Suprapubic skin (tissue), 4 donors: ENCODE measurements at regions not wholly inside any gene's neighbourhood (a gene's known extent, or its start where the extent isn't known, plus 50 kb on each side); places are given as distances from the start of the nearest gene placed in this dataset.

Source experiments
- DNase-seq, 2 donors: peaks; one replicate each; pipeline ENCODE4 v3.0.0-alpha.2; 2019; ENCODE audit warnings: low spot score in 2 of 2
- H3K27ac ChIP-seq: fragments of 200-600 bp; sonication (generic); one replicate; pipeline ENCODE4 v1.5.1; 2019
- H3K27me3 ChIP-seq: fragments of 200-600 bp; sonication (generic); one replicate; pipeline ENCODE4 v1.5.1; 2019
- H3K36me3 ChIP-seq: fragments of 200-600 bp; sonication (generic); one replicate; pipeline ENCODE4 v1.5.1; 2019
- H3K4me1 ChIP-seq: fragments of 200-600 bp; sonication (generic); one replicate; pipeline ENCODE4 v1.5.1; 2019
- H3K4me3 ChIP-seq: fragments of 200-600 bp; sonication (generic); one replicate; pipeline ENCODE4 v1.5.1; 2019; ENCODE audit warnings: mild to moderate bottlenecking
- H3K9me3 ChIP-seq: fragments of 200-600 bp; sonication (generic); one replicate; pipeline ENCODE4 v1.5.1; 2019
- EP300 ChIP-seq: sonication (generic); formaldehyde crosslinking; IDR thresholded peaks from one replicate; pipeline ENCODE4 v1.6.1; 2017; ENCODE audit warnings: antibody characterized with exemption
- POLR2A ChIP-seq, 2 donors: fragments of 450-650 bp; IDR thresholded peaks; one replicate each; pipeline ENCODE4 v1.6.1; 2017; ENCODE audit warnings: antibody characterized with exemption in 2 of 2, mild to moderate bottlenecking in 2 of 2, moderate library complexity in 2 of 2
- POLR2AphosphoS5 ChIP-seq, 3 donors: sonication (generic); formaldehyde crosslinking; IDR thresholded peaks; one replicate each; pipeline ENCODE4 v1.6.1; 2017; ENCODE audit warnings: antibody characterized with exemption in 3 of 3
- WGBS: methylation state at CpG from one replicate; pipeline ENCODE4 v1.1.5; 2018; 5-methylcytosine and 5-hydroxymethylcytosine counted together
- TF ChIP-seq, protein P1 (sequence below), 2 donors: fragments of 200-600 bp in 1 of 2; fragments of 450-650 bp in 1 of 2; sonication (generic) in 1 of 2; IDR thresholded peaks; one replicate each; pipeline ENCODE4 v1.5.1; 2016 to 2019; ENCODE audit warnings: antibody characterized with exemption in 2 of 2, mild to moderate bottlenecking in 1 of 2, moderate library complexity in 1 of 2

DNA sequence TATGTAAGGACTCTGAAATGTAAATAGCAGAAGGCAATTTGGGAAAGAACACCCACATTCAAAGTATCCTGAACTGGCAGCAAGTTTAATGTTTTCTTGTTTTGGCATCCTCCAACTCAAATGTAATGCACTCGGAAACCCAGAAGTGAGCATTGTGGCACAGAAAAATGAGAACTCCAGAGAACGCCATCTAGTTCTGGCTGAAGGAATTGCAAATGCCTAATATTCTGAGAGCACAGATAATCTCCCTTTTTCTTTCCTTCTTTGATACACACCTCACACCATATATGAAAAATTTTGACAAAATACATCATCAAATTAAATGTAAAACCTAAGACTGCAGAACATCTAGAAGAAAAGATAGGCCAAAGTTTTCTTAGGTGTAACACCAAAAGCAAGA, 52.1 kb downstream of the PWWP3B start:
- Histone ChIP-seq H3K36me3 (no peaks in the 10 kb centered on the region), H3K27ac (no peak overlapping the region), H3K27me3 (no peaks in the 10 kb centered on the region), H3K4me1 (no peaks in the 10 kb centered on the region), H3K4me3 (no peak overlapping the region), H3K9me3 (no peaks in the 10 kb centered on the region)
- WGBS: 34% methylated on average over 2 of the region's 2 CpGs
- no peak for DNase-seq
- TF ChIP-seq POLR2A (IDR thresholded peaks at IDR 0.05): no peak
- TF ChIP-seq EP300: no peak
- no peak for TF ChIP-seq POLR2AphosphoS5 (IDR thresholded peaks at IDR 0.05)
- TF ChIP-seq, protein P1, sequence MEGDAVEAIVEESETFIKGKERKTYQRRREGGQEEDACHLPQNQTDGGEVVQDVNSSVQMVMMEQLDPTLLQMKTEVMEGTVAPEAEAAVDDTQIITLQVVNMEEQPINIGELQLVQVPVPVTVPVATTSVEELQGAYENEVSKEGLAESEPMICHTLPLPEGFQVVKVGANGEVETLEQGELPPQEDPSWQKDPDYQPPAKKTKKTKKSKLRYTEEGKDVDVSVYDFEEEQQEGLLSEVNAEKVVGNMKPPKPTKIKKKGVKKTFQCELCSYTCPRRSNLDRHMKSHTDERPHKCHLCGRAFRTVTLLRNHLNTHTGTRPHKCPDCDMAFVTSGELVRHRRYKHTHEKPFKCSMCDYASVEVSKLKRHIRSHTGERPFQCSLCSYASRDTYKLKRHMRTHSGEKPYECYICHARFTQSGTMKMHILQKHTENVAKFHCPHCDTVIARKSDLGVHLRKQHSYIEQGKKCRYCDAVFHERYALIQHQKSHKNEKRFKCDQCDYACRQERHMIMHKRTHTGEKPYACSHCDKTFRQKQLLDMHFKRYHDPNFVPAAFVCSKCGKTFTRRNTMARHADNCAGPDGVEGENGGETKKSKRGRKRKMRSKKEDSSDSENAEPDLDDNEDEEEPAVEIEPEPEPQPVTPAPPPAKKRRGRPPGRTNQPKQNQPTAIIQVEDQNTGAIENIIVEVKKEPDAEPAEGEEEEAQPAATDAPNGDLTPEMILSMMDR (IDR thresholded peaks at IDR 0.05): no peak

DNA sequence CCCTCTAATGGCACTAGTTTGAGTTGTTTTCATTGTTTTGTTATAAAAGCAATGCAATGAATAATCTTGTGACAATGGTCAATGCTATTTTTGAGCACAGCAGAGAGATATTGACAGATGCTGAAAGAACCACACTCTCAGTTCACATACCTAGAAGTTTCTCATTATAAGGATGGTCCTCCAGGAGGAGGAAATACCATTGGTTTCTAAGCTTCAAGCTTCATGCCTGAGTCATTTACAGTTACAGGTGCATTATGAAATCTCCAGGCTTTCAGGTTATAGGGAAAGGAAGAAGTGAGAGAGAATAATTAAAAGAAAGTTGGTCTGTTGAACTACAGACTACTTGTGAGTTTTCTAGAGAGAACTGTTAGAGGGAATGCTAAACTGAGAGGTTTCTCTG, 75.3 kb downstream of the PWWP3B start:
- Histone ChIP-seq H3K27ac (no peak overlapping the region), H3K4me3 (no peak overlapping the region), H3K4me1 (no peaks in the 10 kb centered on the region), H3K27me3 (no peaks in the 10 kb centered on the region), H3K9me3 (no peaks in the 10 kb centered on the region), H3K36me3 (no peaks in the 10 kb centered on the region)
- no peak for DNase-seq
- TF ChIP-seq, protein P1 (IDR thresholded peaks at IDR 0.05): no peak
- no peak for TF ChIP-seq POLR2AphosphoS5 (IDR thresholded peaks at IDR 0.05)
- TF ChIP-seq EP300: no peak
- no peak for TF ChIP-seq POLR2A (IDR thresholded peaks at IDR 0.05)

DNA sequence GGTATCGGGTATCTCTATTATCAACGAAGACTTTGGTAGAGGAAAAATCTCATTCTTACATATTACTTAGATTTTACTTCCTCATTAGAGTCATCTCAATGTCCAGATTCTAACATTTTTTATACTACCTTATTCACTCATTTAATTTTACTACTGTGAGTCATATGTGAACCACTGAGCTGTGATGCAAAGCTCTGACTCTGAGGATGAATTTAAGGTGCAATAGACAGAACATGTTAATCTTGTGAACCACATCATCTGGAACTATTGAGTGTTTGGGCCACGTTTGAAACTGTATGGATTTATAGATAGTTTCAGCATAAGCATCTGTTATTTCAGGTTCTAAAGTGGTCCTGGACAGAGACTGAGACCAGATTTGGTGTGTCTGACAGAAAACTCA, 78.4 kb downstream of the PWWP3B start:
- Histone ChIP-seq H3K27ac (no peak overlapping the region), H3K4me3 (no peak overlapping the region), H3K36me3 (no peaks in the 10 kb centered on the region), H3K4me1 (no peaks in the 10 kb centered on the region), H3K9me3 (no peaks in the 10 kb centered on the region), H3K27me3 (no peaks in the 10 kb centered on the region)
- WGBS: 61% methylated on average over 3 of the region's 3 CpGs
- no peak for DNase-seq
- no peak for TF ChIP-seq EP300

DNA sequence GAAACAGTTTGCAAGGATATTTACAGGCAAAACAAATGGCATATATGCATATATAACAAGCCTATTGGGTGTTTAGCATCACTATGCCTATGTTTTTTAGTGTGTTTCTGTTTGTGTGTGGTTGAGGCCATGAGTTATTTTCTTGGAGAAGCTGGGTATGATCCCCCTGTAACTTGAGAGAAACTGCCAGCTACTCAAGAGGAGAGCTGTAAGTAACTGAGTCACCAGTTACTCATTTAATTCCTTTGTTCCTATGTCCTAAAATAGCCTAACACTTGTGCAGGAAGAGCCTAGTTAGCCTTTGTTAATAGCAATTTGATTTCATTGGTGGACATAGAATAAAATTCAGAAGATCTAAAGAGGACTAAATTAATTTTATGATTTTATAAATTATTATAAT, 79.1 kb downstream of the PWWP3B start:
- no peaks in the 10 kb centered on the region for H3K36me3 ChIP-seq
- H3K27me3 ChIP-seq: no peaks in the 10 kb centered on the region
- no peaks in the 10 kb centered on the region for H3K9me3 ChIP-seq
- TF ChIP-seq, protein P1 (IDR thresholded peaks at IDR 0.05): no peak
- TF ChIP-seq POLR2AphosphoS5 (IDR thresholded peaks at IDR 0.05): no peak
- no peak for TF ChIP-seq POLR2A (IDR thresholded peaks at IDR 0.05)
- no peaks in the 10 kb centered on the region for H3K4me1 ChIP-seq
- no peak for DNase-seq
- no peak overlapping the region for H3K4me3 ChIP-seq
- no peak overlapping the region for H3K27ac ChIP-seq

DNA sequence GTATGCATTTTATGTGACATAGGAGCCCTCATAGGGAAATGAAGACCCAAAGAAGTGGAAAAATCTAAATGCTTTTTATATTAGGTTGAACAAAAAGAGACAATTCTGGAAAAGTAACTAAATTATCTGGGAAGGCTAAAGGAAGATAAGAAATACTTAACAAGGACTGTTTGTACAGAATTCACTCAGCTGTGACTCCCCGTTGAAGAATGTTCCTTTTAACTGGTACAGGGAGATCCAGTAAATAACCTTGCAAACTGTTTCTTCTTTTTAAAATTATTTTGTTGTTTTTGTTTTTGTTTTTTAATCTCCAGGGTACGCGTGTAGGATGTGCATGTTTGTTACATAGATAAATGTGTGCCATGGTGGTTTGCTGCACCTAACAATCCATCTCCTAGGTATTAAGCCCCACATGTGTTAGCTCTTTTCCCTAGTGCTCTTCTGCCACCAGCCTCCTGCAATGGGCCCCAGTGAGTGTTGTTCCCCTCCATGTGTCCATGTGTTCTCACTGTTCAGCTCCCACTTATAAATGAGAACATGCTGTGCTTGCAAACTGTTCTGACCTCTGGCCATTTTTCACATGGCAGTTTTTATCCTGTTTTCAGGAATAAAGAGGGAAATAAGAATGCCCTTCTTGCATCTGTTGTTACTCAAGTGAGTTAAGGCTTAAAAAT, 81.7 kb downstream of the PWWP3B start:
- WGBS: 71% methylated on average over 3 of the region's 3 CpGs
- DNase-seq: no peak

More for the DNA sequence above, 81.7 kb downstream of the PWWP3B start:
- no peaks in the 10 kb centered on the region for H3K9me3 ChIP-seq
- no peaks in the 10 kb centered on the region for H3K36me3 ChIP-seq
- no peaks in the 10 kb centered on the region for H3K4me1 ChIP-seq
- H3K27me3 ChIP-seq: no peaks in the 10 kb centered on the region
- no peak overlapping the region for H3K27ac ChIP-seq
- TF ChIP-seq, protein P1 (IDR thresholded peaks at IDR 0.05): no peak
- TF ChIP-seq POLR2A (IDR thresholded peaks at IDR 0.05) (no peak), POLR2AphosphoS5 (IDR thresholded peaks at IDR 0.05) (no peak), EP300 (no peak)
- H3K4me3 ChIP-seq: no peak overlapping the region
